ENCODE measurements at regions not wholly inside any gene's neighbourhood (a gene's known extent, or its start where the extent isn't known, plus 50 kb on each side); places are given as distances from the start of the nearest gene placed in this dataset.

- TF ChIP-seq, protein P1, sequence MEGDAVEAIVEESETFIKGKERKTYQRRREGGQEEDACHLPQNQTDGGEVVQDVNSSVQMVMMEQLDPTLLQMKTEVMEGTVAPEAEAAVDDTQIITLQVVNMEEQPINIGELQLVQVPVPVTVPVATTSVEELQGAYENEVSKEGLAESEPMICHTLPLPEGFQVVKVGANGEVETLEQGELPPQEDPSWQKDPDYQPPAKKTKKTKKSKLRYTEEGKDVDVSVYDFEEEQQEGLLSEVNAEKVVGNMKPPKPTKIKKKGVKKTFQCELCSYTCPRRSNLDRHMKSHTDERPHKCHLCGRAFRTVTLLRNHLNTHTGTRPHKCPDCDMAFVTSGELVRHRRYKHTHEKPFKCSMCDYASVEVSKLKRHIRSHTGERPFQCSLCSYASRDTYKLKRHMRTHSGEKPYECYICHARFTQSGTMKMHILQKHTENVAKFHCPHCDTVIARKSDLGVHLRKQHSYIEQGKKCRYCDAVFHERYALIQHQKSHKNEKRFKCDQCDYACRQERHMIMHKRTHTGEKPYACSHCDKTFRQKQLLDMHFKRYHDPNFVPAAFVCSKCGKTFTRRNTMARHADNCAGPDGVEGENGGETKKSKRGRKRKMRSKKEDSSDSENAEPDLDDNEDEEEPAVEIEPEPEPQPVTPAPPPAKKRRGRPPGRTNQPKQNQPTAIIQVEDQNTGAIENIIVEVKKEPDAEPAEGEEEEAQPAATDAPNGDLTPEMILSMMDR (conservative IDR thresholded peaks at IDR 0.05; ENCODE audit: low read depth, low read length) = no peak
- no peak for TF ChIP-seq EZH2 (IDR thresholded peaks at IDR 0.05; ENCODE audit: borderline replicate concordance, low read depth, low read length, poor library complexity, severe bottlenecking)
These were observed 52.2 kb upstream of the GRHL3 start for GRCh38 chr1:24266998-24267397.

Data from A673 (cell line).